ENCODE measurements at regions not wholly inside any gene's neighbourhood (a gene's known extent, or its start where the extent isn't known, plus 50 kb on each side); places are given as distances from the start of the nearest gene placed in this dataset.

- no peak for DNase-seq
- no peak overlapping the region for H2AK5ac ChIP-seq (ENCODE audit: low read length, severe bottlenecking)
- no peak overlapping the region for H2BK5ac ChIP-seq (ENCODE audit: low read depth, low read length, poor library complexity, severe bottlenecking)
- no peak overlapping the region for H3K4me3 ChIP-seq (ENCODE audit: insufficient read depth in 1 of 2, low read depth in 1 of 2, low read length in 2 of 2)
- no peak overlapping the region for H2AFZ ChIP-seq (ENCODE audit: low read depth, low read length)
- H3K4me2 ChIP-seq (ENCODE audit: low read length, poor library complexity, severe bottlenecking): no peak overlapping the region
- H3K14ac ChIP-seq (ENCODE audit: low read length in 2 of 2): no peak overlapping the region
- no peak overlapping the region for H3K4ac ChIP-seq (ENCODE audit: low read depth in 1 of 2, low read length in 2 of 2)
- WGBS: 91% methylated on average over 24 of the region's 26 CpGs
- peaks cover 4 to 29% of the 10 kb centered on the region in 2 experiments for H3K27me3 ChIP-seq (ENCODE audit: control insufficient read depth in 1 of 2, insufficient read depth in 1 of 2, low read length in 2 of 2)
- H3K4me1 ChIP-seq (ENCODE audit: control insufficient read depth, insufficient read depth, low read depth, low read length): no peaks in the 10 kb centered on the region
- H3K9ac ChIP-seq (ENCODE audit: low read length): no peak overlapping the region
- H4K91ac ChIP-seq (ENCODE audit: low read length): no peak overlapping the region
- no peak overlapping the region for H2BK12ac ChIP-seq (ENCODE audit: low read length in 2 of 2)
- no peaks in the 10 kb centered on the region for H3K79me1 ChIP-seq (replicated peaks; ENCODE audit: low read length, poor library complexity, severe bottlenecking)
- no peak overlapping the region for H3K23ac ChIP-seq (ENCODE audit: low read length in 2 of 2)
- H3K36me3 ChIP-seq (ENCODE audit: control insufficient read depth in 1 of 2, insufficient read depth in 2 of 2, low read depth in 1 of 2, low read length in 2 of 2): no peaks in the 10 kb centered on the region
- no peak overlapping the region for H3K27ac ChIP-seq (ENCODE audit: low read length, poor library complexity, severe bottlenecking)
- H3K18ac ChIP-seq (ENCODE audit: low read depth in 1 of 2, low read length in 2 of 2): no peak overlapping the region
- no peak overlapping the region for H4K8ac ChIP-seq (ENCODE audit: low read length)
- H3K9me3 ChIP-seq (ENCODE audit: control insufficient read depth, low read length): peaks cover 12% of the 10 kb centered on the region
- no peak overlapping the region for H2BK120ac ChIP-seq (ENCODE audit: low read depth, low read length)
- H2BK15ac ChIP-seq (ENCODE audit: low read depth, poor library complexity, severe bottlenecking): no peak overlapping the region
Measured at GRCh38 chr7:157467496-157468212, 130.8 kb downstream of the DNAJB6 start.

GRCh38 chr7:157468221-157469111, 131.7 kb downstream of the DNAJB6 start:
- Histone ChIP-seq H3K4me1 (ENCODE audit: control insufficient read depth, insufficient read depth, low read depth, low read length) (no peaks in the 10 kb centered on the region), H2BK120ac (ENCODE audit: low read depth, low read length) (no peak overlapping the region), H2AK5ac (ENCODE audit: low read length, severe bottlenecking) (no peak overlapping the region), H3K9me3 (ENCODE audit: control insufficient read depth, low read length) (peaks cover 20% of the 10 kb centered on the region), H4K8ac (ENCODE audit: low read length) (no peak overlapping the region), H3K27ac (ENCODE audit: low read length, poor library complexity, severe bottlenecking) (no peak overlapping the region), H3K23ac (ENCODE audit: low read length in 2 of 2) (no peak overlapping the region), H3K79me1 (replicated peaks; ENCODE audit: low read length, poor library complexity, severe bottlenecking) (no peaks in the 10 kb centered on the region), H3K4me3 (ENCODE audit: insufficient read depth in 1 of 2, low read depth in 1 of 2, low read length in 2 of 2) (no peak overlapping the region), H3K27me3 (ENCODE audit: control insufficient read depth in 1 of 2, insufficient read depth in 1 of 2, low read length in 2 of 2) (peaks cover 4 to 25% of the 10 kb centered on the region in 2 experiments), H4K91ac (ENCODE audit: low read length) (no peak overlapping the region), H3K4ac (ENCODE audit: low read depth in 1 of 2, low read length in 2 of 2) (no peak overlapping the region), H2AFZ (ENCODE audit: low read depth, low read length) (no peak overlapping the region), H2BK15ac (ENCODE audit: low read depth, poor library complexity, severe bottlenecking) (no peak overlapping the region), H3K9ac (ENCODE audit: low read length) (no peak overlapping the region), H3K4me2 (ENCODE audit: low read length, poor library complexity, severe bottlenecking) (no peak overlapping the region), H3K14ac (ENCODE audit: low read length in 2 of 2) (peak overlapping the region in 1 of 2 experiments; percentile 7), H3K36me3 (ENCODE audit: control insufficient read depth in 1 of 2, insufficient read depth in 2 of 2, low read depth in 1 of 2, low read length in 2 of 2) (no peaks in the 10 kb centered on the region), H2BK12ac (ENCODE audit: low read length in 2 of 2) (no peak overlapping the region), H3K18ac (ENCODE audit: low read depth in 1 of 2, low read length in 2 of 2) (no peak overlapping the region), H2BK5ac (ENCODE audit: low read depth, low read length, poor library complexity, severe bottlenecking) (no peak overlapping the region)
- DNase-seq: no peak
- 87% methylated on average over 42 of the region's 42 CpGs for WGBS

GRCh38 chr7:157469181-157470016, 132.6 kb downstream of the DNAJB6 start:
- Histone ChIP-seq H4K91ac (ENCODE audit: low read length) (no peak overlapping the region), H3K4me1 (ENCODE audit: control insufficient read depth, insufficient read depth, low read depth, low read length) (no peaks in the 10 kb centered on the region), H3K4me3 (ENCODE audit: insufficient read depth in 1 of 2, low read depth in 1 of 2, low read length in 2 of 2) (no peak overlapping the region), H3K36me3 (ENCODE audit: control insufficient read depth in 1 of 2, insufficient read depth in 2 of 2, low read depth in 1 of 2, low read length in 2 of 2) (no peaks in the 10 kb centered on the region), H2BK15ac (ENCODE audit: low read depth, poor library complexity, severe bottlenecking) (no peak overlapping the region), H3K9me3 (ENCODE audit: control insufficient read depth, low read length) (peaks cover 24% of the 10 kb centered on the region), H2AK5ac (ENCODE audit: low read length, severe bottlenecking) (no peak overlapping the region), H2BK120ac (ENCODE audit: low read depth, low read length) (no peak overlapping the region), H3K27ac (ENCODE audit: low read length, poor library complexity, severe bottlenecking) (no peak overlapping the region), H2BK12ac (ENCODE audit: low read length in 2 of 2) (no peak overlapping the region), H3K18ac (ENCODE audit: low read depth in 1 of 2, low read length in 2 of 2) (no peak overlapping the region), H4K8ac (ENCODE audit: low read length) (no peak overlapping the region), H3K9ac (ENCODE audit: low read length) (no peak overlapping the region), H2AFZ (ENCODE audit: low read depth, low read length) (no peak overlapping the region), H3K23ac (ENCODE audit: low read length in 2 of 2) (no peak overlapping the region), H3K14ac (ENCODE audit: low read length in 2 of 2) (no peak overlapping the region), H3K79me1 (replicated peaks; ENCODE audit: low read length, poor library complexity, severe bottlenecking) (no peaks in the 10 kb centered on the region), H2BK5ac (ENCODE audit: low read depth, low read length, poor library complexity, severe bottlenecking) (no peak overlapping the region), H3K4ac (ENCODE audit: low read depth in 1 of 2, low read length in 2 of 2) (no peak overlapping the region), H3K4me2 (ENCODE audit: low read length, poor library complexity, severe bottlenecking) (no peak overlapping the region), H3K27me3 (ENCODE audit: control insufficient read depth in 1 of 2, insufficient read depth in 1 of 2, low read length in 2 of 2) (peaks cover 3 to 21% of the 10 kb centered on the region in 2 experiments)
- 85% methylated on average over 33 of the region's 33 CpGs for WGBS
- no peak for DNase-seq

- Histone ChIP-seq H3K23ac (ENCODE audit: low read length in 2 of 2) (no peak overlapping the region), H3K18ac (ENCODE audit: low read depth in 1 of 2, low read length in 2 of 2) (no peak overlapping the region), H3K14ac (ENCODE audit: low read length in 2 of 2) (no peak overlapping the region), H2AK5ac (ENCODE audit: low read length, severe bottlenecking) (no peak overlapping the region), H4K8ac (ENCODE audit: low read length) (no peak overlapping the region), H2AFZ (ENCODE audit: low read depth, low read length) (no peak overlapping the region), H2BK12ac (ENCODE audit: low read length in 2 of 2) (no peak overlapping the region), H3K4me1 (ENCODE audit: control insufficient read depth, insufficient read depth, low read depth, low read length) (no peaks in the 10 kb centered on the region), H4K91ac (ENCODE audit: low read length) (no peak overlapping the region), H3K27me3 (ENCODE audit: control insufficient read depth in 1 of 2, insufficient read depth in 1 of 2, low read length in 2 of 2) (peaks cover 0 to 15% of the 10 kb centered on the region in 2 experiments), H3K9ac (ENCODE audit: low read length) (no peak overlapping the region), H2BK5ac (ENCODE audit: low read depth, low read length, poor library complexity, severe bottlenecking) (no peak overlapping the region), H3K4me3 (ENCODE audit: insufficient read depth in 1 of 2, low read depth in 1 of 2, low read length in 2 of 2) (no peak overlapping the region), H3K9me3 (ENCODE audit: control insufficient read depth, low read length) (peaks cover 24% of the 10 kb centered on the region), H2BK15ac (ENCODE audit: low read depth, poor library complexity, severe bottlenecking) (no peak overlapping the region), H3K27ac (ENCODE audit: low read length, poor library complexity, severe bottlenecking) (no peak overlapping the region), H3K4ac (ENCODE audit: low read depth in 1 of 2, low read length in 2 of 2) (no peak overlapping the region), H3K36me3 (ENCODE audit: control insufficient read depth in 1 of 2, insufficient read depth in 2 of 2, low read depth in 1 of 2, low read length in 2 of 2) (no peaks in the 10 kb centered on the region), H2BK120ac (ENCODE audit: low read depth, low read length) (no peak overlapping the region), H3K79me1 (replicated peaks; ENCODE audit: low read length, poor library complexity, severe bottlenecking) (no peaks in the 10 kb centered on the region), H3K4me2 (ENCODE audit: low read length, poor library complexity, severe bottlenecking) (no peak overlapping the region)
- 92% methylated on average over 14 of the region's 14 CpGs for WGBS
- no peak for DNase-seq
Measured at GRCh38 chr7:157470017-157470322, 133.2 kb downstream of the DNAJB6 start.
